Esophagus squamous epithelium (tissue), 5 donors: ENCODE measurements at regions not wholly inside any gene's neighbourhood (a gene's known extent, or its start where the extent isn't known, plus 50 kb on each side); places are given as distances from the start of the nearest gene placed in this dataset.

ENCODE experiments used
- DNase-seq: peaks from one replicate; lab custom pipeline; 2025; lab: John Stamatoyannopoulos, UW
- H3K27ac ChIP-seq, 4 donors: fragments of 200-600 bp; sonication (generic); one replicate each; pipeline ENCODE4 v1.5.1; 2016 to 2019; ENCODE audit warnings: mild to moderate bottlenecking in 1 of 4
- H3K27me3 ChIP-seq, 4 donors: fragments of 200-600 bp; sonication (generic); 1 replicate in 3 of 4; 2 replicates in 1 of 4; pipeline versions ENCODE4 v1.5.1 to v1.6.0; 2017 to 2021; ENCODE audit warnings: antibody characterized with exemption in 1 of 4
- H3K36me3 ChIP-seq, 3 donors: fragments of 200-600 bp; sonication (generic); one replicate each; pipeline ENCODE4 v1.5.1; 2016 to 2019
- H3K4me1 ChIP-seq, 3 donors: fragments of 200-600 bp; sonication (generic); one replicate each; pipeline ENCODE4 v1.5.1; 2017 to 2019
- H3K4me3 ChIP-seq, 4 donors: fragments of 200-600 bp; sonication (generic); 1 replicate in 3 of 4; 2 replicates in 1 of 4; pipeline ENCODE4 v1.5.1; 2016 to 2019; ENCODE audit warnings: mild to moderate bottlenecking in 2 of 4, moderate library complexity in 1 of 4
- H3K9me3 ChIP-seq, 3 donors: fragments of 200-600 bp; sonication (generic); one replicate each; pipeline ENCODE4 v1.5.1; 2016 to 2019
- CTCF ChIP-seq, 6 experiments: fragments of 450-650 bp in 4 of 6; fragments of 200-600 bp in 2 of 6; sonication (generic) in 2 of 6; IDR thresholded peaks; one replicate each; pipeline ENCODE4 v1.5.1; 2016 to 2019; ENCODE audit warnings: antibody characterized with exemption in 6 of 6, mild to moderate bottlenecking in 4 of 6, moderate library complexity in 4 of 6
- POLR2A ChIP-seq, 4 donors: fragments of 450-650 bp; IDR thresholded peaks; one replicate each; pipeline ENCODE4 v1.6.1; 2017; ENCODE audit warnings: antibody characterized with exemption in 4 of 4, mild to moderate bottlenecking in 4 of 4, moderate library complexity in 3 of 4
- WGBS, 2 donors: methylation state at CpG; one replicate each; pipeline ENCODE4 v1.1.5; 2018; 5-methylcytosine and 5-hydroxymethylcytosine counted together
- intact Hi-C: fragments of 100-400 bp; cut with DNase I; formaldehyde crosslinking; loops from one replicate; pipeline ENCODE4 v1.15.0; 2022
- donor health status: DM: yes; HTN: yes; CAD: no.

DNA sequence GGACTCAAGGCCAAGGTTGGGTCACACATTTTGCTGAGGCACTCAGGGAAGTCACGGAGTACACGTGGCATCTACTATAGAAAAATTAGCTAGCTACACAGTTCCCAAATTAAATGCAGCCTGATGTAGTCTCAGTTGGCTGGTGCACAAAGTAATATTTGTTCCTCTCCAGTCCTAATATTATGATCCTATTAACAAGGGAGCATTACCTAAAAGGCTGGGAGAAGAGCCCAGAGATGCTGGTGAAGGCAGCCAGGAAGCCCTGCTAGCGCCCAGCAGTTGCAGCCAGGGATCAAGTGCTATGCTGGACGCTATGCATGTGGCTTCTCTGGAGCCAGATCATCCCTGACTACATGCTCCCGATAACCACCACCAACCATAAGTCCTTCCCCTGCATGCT is 88.0 kb upstream of the GSC start:
- H3K27me3 ChIP-seq = peaks cover 0 to 50% (median 0%) of the 10 kb centered on the region in 4 donors
- DNase-seq = no peak
- TF ChIP-seq POLR2A (IDR thresholded peaks at IDR 0.05) (no peak), CTCF (IDR thresholded peaks at IDR 0.05) (no peak)
- 56 to 66% methylated on average over 4 to 5 of the region's 5 CpGs for WGBS, 2 donors
- peaks cover 0 to 13% (median 8%) of the 10 kb centered on the region in 3 donors for H3K9me3 ChIP-seq
- no peaks in the 10 kb centered on the region for H3K36me3 ChIP-seq
- H3K27ac ChIP-seq = no peak overlapping the region
- H3K4me3 ChIP-seq = no peak overlapping the region
- intact Hi-C loops = no loop called here
- no peaks in the 10 kb centered on the region for H3K4me1 ChIP-seq

DNA sequence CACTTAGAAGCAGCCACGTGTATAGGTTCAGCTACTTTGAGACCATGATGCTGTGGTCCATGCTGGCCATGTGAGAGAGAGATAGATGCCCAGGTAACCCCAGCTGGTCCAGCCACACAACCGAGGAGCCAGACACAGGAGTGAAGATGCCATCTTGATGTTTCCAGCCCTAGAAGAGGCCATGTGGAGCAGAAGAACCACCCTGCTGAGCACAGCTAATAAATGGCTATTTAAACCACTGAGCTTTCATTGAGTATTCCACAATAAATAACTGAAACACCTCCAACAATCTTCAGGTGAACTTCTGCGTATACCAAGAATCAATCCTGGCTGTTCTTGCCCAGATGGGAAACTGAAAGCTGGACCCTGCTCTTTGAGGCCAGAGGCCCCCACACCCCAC is 84.0 kb upstream of the GSC start:
- Histone ChIP-seq H3K4me3 (no peak overlapping the region), H3K36me3 (no peaks in the 10 kb centered on the region), H3K4me1 (peaks cover 0 to 8% (median 0%) of the 10 kb centered on the region in 3 donors), H3K27ac (no peak overlapping the region), H3K27me3 (peaks cover 0 to 15% (median 0%) of the 10 kb centered on the region in 4 donors), H3K9me3 (peaks cover 0 to 13% (median 8%) of the 10 kb centered on the region in 3 donors)
- 80 to 86% methylated on average over 1 to 2 of the region's 3 CpGs for WGBS, 2 donors
- no peak for DNase-seq
- no peak for TF ChIP-seq POLR2A (IDR thresholded peaks at IDR 0.05)
- no peak for TF ChIP-seq CTCF (IDR thresholded peaks at IDR 0.05)
- intact Hi-C loops = no loop called here

DNA sequence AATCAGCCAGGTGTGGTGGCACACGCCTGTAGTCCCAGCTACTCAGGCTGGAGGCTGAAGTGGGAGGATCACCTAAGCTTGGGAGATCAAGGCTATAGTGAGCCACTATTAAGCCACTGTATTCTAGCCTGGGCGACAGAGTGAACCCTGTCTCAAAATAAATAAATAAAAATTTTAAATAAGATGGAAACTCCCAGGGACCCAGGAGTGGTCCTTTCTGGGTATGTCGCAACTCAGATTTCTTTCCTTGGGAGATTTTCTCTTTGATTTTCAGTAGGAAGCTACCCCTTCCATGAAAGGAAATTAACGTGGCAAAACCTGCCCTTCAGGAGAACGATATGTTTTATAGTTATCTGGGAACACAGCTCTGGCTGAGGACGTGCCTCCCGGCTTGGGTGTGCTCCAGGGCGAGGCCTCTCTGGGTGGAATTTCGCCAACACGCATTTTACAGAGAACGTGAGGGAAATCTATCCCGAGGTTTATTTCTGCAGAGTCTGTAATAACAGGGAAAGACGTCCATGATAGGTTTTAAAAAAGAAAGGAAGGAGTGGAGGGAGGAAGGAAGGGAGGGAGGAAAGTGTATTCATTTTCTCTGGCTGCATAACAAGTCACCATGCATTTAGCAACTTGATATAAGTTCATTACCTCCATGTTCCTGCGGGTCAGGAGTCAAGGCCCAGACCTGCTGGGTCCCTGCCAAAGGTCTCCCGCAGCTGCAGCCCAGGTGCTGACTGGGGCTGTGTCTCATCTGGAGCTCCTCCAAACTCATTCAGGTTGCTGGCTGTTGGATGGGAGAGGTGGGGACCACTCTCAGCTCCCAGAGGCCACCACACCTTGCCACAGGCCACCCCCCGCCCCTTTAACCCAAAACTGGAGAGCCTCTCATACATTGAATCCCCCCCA is 80.6 kb upstream of the GSC start:
- Histone ChIP-seq H3K9me3 (peaks cover 0 to 13% (median 8%) of the 10 kb centered on the region in 3 donors), H3K4me3 (no peak overlapping the region), H3K4me1 (peaks cover 0 to 8% (median 0%) of the 10 kb centered on the region in 3 donors), H3K27me3 (peaks cover 0 to 13% (median 0%) of the 10 kb centered on the region in 4 donors), H3K27ac (no peak overlapping the region), H3K36me3 (no peaks in the 10 kb centered on the region)
- WGBS, 2 donors = 29 to 55% methylated on average over 14 to 15 of the region's 16 CpGs
- TF ChIP-seq POLR2A (IDR thresholded peaks at IDR 0.05) (no peak), CTCF (IDR thresholded peaks at IDR 0.05) (no peak)
- no peak for DNase-seq
- intact Hi-C loops = no loop called here

DNA sequence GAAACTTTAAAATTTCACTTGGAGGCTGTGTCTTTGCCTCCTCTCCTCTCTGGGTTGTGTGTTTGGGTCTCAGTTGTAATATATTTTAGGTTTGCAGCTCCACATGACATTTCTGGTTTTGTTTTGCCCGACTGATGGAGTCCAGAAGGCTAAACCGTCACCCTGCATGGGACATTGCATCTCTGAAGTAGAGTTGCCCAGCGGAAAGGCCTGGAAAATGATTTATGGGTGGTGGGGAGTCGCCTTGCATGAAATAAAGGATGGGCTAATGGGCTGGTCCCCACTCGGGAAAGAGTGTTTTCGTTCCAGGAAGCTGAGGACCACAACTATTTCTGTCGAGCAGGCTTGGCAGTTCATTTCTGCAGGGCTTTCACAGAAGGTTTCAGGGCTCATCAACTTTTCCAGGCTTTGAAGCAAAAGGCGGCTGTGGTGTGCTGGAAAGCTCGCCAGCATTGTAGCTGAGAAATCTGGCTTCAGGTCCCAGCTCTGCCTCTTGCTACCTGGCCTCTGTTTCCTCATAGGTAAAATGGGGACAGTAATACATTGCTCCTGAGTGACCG is 74.8 kb upstream of the GSC start:
- WGBS, 2 donors = 64 to 67% methylated on average over 9 to 10 of the region's 10 CpGs
- H3K27ac ChIP-seq = no peak overlapping the region
- no peaks in the 10 kb centered on the region for H3K9me3 ChIP-seq
- no peaks in the 10 kb centered on the region for H3K27me3 ChIP-seq
- intact Hi-C loops = no loop called here
- DNase-seq = no peak
- H3K4me3 ChIP-seq = no peak overlapping the region
- no peaks in the 10 kb centered on the region for H3K36me3 ChIP-seq
- TF ChIP-seq POLR2A (IDR thresholded peaks at IDR 0.05) = no peak
- TF ChIP-seq CTCF (IDR thresholded peaks at IDR 0.05) = no peak
- H3K4me1 ChIP-seq = no peaks in the 10 kb centered on the region

GRCh38 chr14:94840467-94840866 is 70.6 kb upstream of the GSC start:
- no peak overlapping the region for H3K27ac ChIP-seq
- no peaks in the 10 kb centered on the region for H3K36me3 ChIP-seq
- WGBS, 2 donors = 82 to 89% methylated on average over 6 of the region's 6 CpGs
- TF ChIP-seq POLR2A (IDR thresholded peaks at IDR 0.05) = no peak
- no peak for TF ChIP-seq CTCF (IDR thresholded peaks at IDR 0.05)
- no peaks in the 10 kb centered on the region for H3K4me1 ChIP-seq
- H3K27me3 ChIP-seq = no peaks in the 10 kb centered on the region
- intact Hi-C loops = no loop called here
- no peaks in the 10 kb centered on the region for H3K9me3 ChIP-seq
- DNase-seq = no peak
- H3K4me3 ChIP-seq = no peak overlapping the region
